ENCODE measurements at regions not wholly inside any gene's neighbourhood (a gene's known extent, or its start where the extent isn't known, plus 50 kb on each side); places are given as distances from the start of the nearest gene placed in this dataset.
A peak's percentile ranks its signal among the peaks of the same experiment; 100 is the strongest.

DNA sequence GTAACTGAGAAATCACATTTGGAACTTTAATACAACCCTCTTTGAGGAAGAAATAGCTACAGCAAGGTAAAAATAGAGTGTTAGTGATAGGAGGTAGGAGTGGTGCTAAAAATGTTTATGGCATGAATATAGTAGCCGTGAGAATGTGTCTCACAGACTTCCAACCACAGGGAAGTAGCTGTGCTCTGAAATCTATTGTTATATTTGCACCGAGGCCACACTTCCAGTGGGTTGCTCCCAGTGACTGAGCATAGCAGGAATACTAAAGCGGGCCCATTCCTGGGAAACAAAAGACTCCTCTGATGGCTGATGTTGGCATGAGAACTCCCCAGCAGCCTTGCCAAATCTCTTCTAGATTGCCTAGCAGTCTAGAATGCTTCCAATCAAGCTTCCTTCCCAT, 174.1 kb upstream of the PLXNC1 start:
- H3K36me3 ChIP-seq (ENCODE audit: insufficient read depth in 1 of 2, low read depth in 1 of 2), result no peaks in the 10 kb centered on the region
- DNase-seq (no peak), ATAC-seq (peak; percentile 61 to 90 (median 82))
- H3K9me3 ChIP-seq, result no peaks in the 10 kb centered on the region
- WGBS, 3 donors, result 35 to 50% (median 45%) methylated on average over 3 of the region's 3 CpGs
- intact Hi-C loops (cut with DNase I), result loop anchor here in 1 of 2 donors (10.0 kb wide), 1 partner anchor 399 kb away; the partner anchor contains the start of gene SOCS2
- H3K27ac ChIP-seq, result peak overlapping the region; percentile 21
- H3K4me3 ChIP-seq, result no peak overlapping the region
- TF ChIP-seq CTCF (IDR thresholded peaks at IDR 0.05), result no peak
- no peaks in the 10 kb centered on the region for H3K27me3 ChIP-seq (ENCODE audit: insufficient read depth in 3 of 3, low read length in 2 of 3)
- peaks cover 31% of the 10 kb centered on the region for H3K4me1 ChIP-seq

DNA sequence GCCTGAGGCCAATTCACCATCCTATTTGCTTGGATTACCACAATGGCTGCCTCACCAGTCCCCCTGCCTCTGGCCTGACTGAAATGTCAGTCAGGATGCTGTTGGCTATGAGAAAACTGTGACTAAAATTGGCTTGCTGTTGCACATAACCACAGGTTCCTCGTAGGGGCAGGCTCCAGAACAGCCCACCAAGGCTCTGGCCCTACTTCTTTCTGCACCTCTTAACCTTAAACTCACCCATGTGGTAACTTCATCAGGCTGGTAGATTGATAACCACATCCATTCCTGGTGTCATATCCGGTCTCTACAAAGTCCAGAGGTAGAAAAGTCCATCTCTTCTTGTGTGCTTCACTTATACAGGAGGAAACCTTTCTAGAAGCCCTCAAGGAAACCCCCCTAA, 172.4 kb upstream of the PLXNC1 start:
- intact Hi-C loops (cut with DNase I), result loop anchor here (5.0 to 10.0 kb wide), 3 partner anchors 209 to 409 kb away; partner anchors contain the start of gene SOCS2 (in 1 of the 2)
- DNase-seq (no peak), ATAC-seq (no peak)
- Histone ChIP-seq H3K36me3 (ENCODE audit: insufficient read depth in 1 of 2, low read depth in 1 of 2) (no peaks in the 10 kb centered on the region), H3K27me3 (ENCODE audit: insufficient read depth in 3 of 3, low read length in 2 of 3) (no peaks in the 10 kb centered on the region), H3K4me1 (peaks cover 31% of the 10 kb centered on the region), H3K9me3 (no peaks in the 10 kb centered on the region), H3K4me3 (no peak overlapping the region), H3K27ac (no peak overlapping the region)
- TF ChIP-seq CTCF (IDR thresholded peaks at IDR 0.05), result no peak
- 77 to 97% (median 87%) methylated on average over 2 of the region's 2 CpGs for WGBS, 3 donors

- DNase-seq (no peak), ATAC-seq (no peak)
- Histone ChIP-seq H3K4me3 (no peak overlapping the region), H3K9me3 (no peaks in the 10 kb centered on the region), H3K27ac (no peak overlapping the region), H3K4me1 (peaks cover 30% of the 10 kb centered on the region), H3K27me3 (ENCODE audit: insufficient read depth in 3 of 3, low read length in 2 of 3) (no peaks in the 10 kb centered on the region), H3K36me3 (ENCODE audit: insufficient read depth in 1 of 2, low read depth in 1 of 2) (no peaks in the 10 kb centered on the region)
- intact Hi-C loops (cut with DNase I), result loop anchor here (5.0 to 10.0 kb wide), 3 partner anchors 210 to 410 kb away; partner anchors contain the start of gene SOCS2 (in 1 of the 2)
- WGBS, 3 donors, result 81 to 99% (median 94%) methylated on average over 3 of the region's 3 CpGs
- TF ChIP-seq CTCF (IDR thresholded peaks at IDR 0.05), result no peak
These were observed 171.3 kb upstream of the PLXNC1 start for GRCh38 chr12:93977081-93977480.

DNA sequence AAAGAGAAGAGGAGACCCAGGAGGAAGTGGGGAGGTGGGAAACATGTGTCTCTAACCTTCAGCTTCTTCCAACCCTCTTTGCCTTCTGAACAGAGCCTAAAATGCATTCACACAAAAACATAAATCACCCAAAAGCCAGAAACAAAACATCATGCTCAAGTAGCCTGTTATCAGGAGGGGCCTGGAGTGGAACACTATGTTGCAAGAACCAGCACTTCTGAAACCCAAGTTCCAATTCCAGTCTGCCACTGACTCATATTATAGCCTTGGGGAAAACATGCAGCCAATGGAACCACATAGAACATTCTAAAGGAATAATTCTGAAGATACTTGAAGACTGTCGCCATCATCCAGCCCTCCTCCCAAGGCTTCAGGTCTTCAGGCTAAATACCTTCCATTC, 169.8 kb upstream of the PLXNC1 start:
- no peak overlapping the region for H3K27ac ChIP-seq
- intact Hi-C loops (cut with DNase I), result loop anchor here (5.0 to 10.0 kb wide), 3 partner anchors 211 to 411 kb away; partner anchors contain the start of gene SOCS2 (in 1 of the 2)
- no peak for DNase-seq

More for the DNA sequence above, 169.8 kb upstream of the PLXNC1 start:
- no peaks in the 10 kb centered on the region for H3K36me3 ChIP-seq (ENCODE audit: insufficient read depth in 1 of 2, low read depth in 1 of 2)
- no peak overlapping the region for H3K4me3 ChIP-seq
- TF ChIP-seq CTCF (IDR thresholded peaks at IDR 0.05), result no peak
- no peaks in the 10 kb centered on the region for H3K9me3 ChIP-seq
- H3K4me1 ChIP-seq, result peaks cover 15% of the 10 kb centered on the region
- peak in 3 of 4 donors; percentile 44 to 58 (median 50) for ATAC-seq
- no peaks in the 10 kb centered on the region for H3K27me3 ChIP-seq (ENCODE audit: insufficient read depth in 3 of 3, low read length in 2 of 3)
- WGBS, 3 donors, result 92 to 100% (median 100%) methylated on average over 1 of the region's 1 CpG
